ACHN (cell line): ENCODE measurements at regions not wholly inside any gene's neighbourhood (a gene's known extent, or its start where the extent isn't known, plus 50 kb on each side); places are given as distances from the start of the nearest gene placed in this dataset.
A peak's percentile ranks its signal among the peaks of the same experiment; 100 is the strongest.

Experiments used
- DNase-seq: peaks from one replicate; pipeline ENCODE4 v3.0.0-alpha.2; 2015
- in situ Hi-C: cut with HindIII; loops from 2 replicates; pipeline ENCODE4 v1.10.0; 2017; ENCODE audit warnings: low sequenced_read_pairs, low pct_ligation_motif_present, low pct_unique_long_range_greater_than_20kb

DNA sequence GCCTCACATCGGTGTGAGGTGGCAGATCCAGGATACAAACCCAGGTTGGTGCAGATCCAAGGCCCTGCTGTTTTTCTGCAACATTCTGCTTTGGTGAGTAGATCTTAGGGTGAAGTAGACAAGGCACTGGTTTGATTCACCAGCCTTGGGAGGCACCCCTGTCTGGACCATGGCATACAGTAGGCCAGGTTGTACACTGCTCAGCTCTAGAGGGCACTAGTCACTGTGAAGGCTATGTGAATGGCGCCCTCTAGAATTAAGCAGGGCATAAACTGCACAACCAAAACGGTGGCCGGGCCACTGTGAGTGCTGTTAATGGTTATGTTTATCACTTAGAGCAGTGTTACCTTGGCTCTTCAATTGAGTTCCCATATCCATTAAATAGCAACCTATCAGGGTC is 280.6 kb upstream of the PWP1 start:
- peak; percentile 82 for DNase-seq
- in situ Hi-C loops, result no loop called here

DNA sequence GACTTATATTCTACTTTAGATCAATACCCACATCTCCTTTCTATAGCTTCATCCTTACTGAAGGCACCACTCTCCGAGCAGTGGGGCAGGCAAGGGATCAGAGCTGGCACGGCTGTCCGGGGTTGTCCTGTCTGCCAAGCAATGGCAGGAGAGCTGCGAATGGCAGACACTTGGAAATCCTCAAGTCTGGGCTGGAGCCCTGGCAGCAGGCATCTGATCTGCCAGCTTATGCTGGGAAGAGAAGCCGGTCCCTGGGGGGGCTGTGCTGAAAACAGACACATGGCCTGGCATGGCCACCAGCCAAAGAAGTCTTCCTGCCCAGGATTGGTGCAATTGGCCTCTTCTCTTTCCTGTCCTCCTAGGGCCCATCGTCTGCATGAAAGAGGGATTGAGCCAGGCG is 280.2 kb upstream of the PWP1 start:
- in situ Hi-C loops, result no loop called here
- DNase-seq, result no peak

DNA sequence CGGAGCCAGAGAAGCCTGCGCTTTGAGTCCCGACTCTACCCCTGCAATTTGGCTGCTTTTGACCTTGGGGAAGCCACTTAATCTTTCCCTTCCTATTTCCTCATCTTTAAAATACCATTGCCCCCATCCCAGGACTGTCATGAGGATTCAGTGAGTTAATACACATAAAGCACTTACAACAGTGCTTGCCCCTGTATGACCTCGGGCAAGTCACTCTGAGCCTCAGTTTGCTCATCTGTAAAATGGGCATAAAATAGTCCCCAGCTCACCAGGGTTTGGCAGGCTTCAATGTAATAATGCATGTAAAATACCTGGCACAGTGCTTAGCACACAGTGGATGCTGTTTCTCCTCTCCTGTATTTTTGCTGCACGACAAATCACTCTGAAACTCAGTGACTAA is 278.7 kb upstream of the PWP1 start:
- in situ Hi-C loops, result no loop called here
- no peak for DNase-seq

DNA sequence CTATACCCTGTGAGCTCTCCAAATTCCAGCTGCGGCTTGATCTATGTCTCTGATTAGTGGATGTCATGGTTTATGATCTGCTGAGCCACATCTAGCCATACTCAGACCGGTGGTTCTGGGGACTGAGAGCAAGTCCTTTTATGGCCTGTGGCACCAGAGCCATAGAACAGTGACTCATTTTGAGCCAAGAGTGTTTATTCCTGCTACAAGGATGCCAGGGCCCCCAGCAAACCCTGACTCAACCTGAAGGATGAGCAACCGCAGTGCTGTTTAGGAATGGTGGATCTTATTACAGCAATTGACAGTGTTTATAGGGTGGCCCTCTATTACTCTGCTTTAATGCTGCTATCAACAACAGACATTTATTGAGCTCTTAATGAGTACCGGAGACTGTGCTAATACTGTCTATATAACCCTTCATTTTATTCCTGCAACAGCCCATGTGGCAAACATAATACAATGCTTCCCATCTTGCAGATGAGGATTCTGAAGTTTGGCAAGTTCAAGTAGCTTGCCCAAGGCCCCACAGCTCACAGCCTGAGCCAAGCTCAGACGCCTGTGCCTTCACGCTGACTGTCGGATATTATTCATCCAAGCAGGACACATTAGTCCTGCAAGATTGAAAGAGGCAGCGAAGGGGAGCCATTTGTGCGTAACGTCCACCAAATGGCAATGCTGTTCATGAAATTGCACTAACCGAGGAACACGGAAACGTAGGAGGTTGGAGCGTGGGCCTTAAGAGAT is 273.6 kb upstream of the PWP1 start:
- in situ Hi-C loops, result no loop called here
- DNase-seq, result peak; percentile 57

DNA sequence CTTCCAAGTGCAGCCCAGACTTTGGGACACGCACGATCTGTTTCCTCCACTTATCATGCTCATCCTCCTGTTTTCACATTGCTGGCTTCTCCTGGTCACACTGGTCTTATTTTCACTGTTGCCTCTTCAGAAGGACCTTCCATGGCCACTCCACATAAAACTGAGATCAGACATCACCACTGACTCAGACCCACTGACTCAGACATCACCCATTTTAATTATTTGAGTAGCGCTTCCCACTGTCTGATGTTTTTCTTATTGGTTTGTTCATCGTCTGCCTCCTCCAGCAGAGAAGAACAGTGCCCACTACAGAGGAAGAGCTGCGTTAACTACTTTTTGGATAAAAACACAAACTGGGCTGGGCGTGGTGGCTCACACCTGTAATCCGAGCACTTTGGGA is 270.5 kb upstream of the PWP1 start:
- DNase-seq, result peak; percentile 42
- in situ Hi-C loops, result no loop called here

DNA sequence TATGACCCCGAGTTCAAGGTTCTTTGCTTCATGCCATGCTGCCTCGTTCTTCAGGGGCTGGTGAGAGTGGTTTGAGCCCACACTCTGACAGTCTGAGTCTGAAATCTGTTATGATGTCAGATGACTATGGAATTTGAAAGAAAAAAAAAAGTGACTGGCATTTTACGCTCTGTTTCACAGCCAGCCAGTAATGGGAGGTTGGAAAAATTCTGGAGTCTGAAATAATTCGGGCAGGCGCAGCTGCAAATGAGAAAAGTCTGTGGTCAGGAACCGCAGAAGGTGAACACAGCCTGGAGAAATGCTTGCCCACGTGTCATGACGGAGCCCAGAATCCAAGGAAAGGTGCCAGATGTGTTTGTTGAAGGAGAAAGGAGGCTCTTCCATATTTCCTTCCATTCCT is 269.8 kb upstream of the PWP1 start:
- DNase-seq, result peak; percentile 81
- in situ Hi-C loops, result no loop called here

DNA sequence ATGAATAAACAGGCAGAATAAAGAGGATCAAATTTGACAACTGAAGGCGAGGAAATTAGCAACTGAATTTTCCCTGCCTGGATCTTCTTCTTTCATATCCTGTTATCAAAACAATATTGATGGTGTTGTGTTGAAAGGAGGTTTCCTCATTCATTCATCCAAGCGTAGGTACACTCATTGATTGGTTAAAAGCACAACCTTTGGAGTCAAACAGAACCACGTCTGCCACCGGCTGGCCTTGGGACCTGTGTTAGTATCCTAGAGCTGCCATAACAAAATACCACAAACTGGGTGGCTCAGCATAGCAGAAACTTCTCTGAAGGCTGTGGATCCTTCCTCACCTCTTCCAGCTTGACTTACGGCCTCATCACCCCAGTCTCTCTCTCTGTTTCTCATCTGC is 268.6 kb upstream of the PWP1 start:
- no peak for DNase-seq
- in situ Hi-C loops, result no loop called here

DNA sequence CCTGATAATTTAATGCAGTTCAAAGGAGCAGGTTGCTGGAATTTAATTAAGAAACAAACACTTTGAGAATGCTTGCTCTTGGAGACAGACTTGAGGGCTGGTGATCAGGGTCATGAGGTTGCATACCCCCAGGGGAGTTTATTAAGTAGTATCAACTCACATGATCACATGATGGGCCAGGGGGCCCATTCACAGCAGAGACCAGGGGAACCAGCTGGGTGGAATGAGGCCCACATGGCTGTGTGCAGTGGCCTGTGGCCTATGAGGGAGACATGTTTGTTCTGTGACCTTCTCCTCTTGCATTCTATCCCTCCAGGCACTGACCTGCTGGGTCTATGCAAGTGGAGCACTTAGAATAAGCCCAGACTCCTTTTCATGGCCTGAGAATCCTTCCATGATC is 266.6 kb upstream of the PWP1 start:
- DNase-seq, result no peak
- in situ Hi-C loops, result no loop called here

DNA sequence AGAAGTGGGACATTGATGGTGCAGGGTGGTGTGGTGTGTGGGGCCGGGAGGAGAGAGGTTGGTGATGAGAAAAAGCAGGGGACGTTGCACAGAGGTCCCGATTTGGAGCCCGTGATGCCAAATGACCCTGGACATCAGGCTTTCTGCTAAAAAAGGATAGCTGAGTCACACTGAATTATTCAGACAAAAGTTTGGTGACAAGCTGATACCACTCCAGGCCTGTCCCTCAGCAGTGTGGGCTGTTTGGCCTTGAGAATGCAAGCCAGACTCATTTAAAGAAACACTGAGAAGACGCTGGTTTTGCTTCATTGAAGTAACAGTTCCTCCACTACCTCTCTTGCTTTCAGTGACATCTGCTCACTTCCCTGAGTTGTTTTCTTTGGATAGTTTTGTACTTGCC is 262.1 kb upstream of the PWP1 start:
- no peak for DNase-seq
- in situ Hi-C loops, result no loop called here

DNA sequence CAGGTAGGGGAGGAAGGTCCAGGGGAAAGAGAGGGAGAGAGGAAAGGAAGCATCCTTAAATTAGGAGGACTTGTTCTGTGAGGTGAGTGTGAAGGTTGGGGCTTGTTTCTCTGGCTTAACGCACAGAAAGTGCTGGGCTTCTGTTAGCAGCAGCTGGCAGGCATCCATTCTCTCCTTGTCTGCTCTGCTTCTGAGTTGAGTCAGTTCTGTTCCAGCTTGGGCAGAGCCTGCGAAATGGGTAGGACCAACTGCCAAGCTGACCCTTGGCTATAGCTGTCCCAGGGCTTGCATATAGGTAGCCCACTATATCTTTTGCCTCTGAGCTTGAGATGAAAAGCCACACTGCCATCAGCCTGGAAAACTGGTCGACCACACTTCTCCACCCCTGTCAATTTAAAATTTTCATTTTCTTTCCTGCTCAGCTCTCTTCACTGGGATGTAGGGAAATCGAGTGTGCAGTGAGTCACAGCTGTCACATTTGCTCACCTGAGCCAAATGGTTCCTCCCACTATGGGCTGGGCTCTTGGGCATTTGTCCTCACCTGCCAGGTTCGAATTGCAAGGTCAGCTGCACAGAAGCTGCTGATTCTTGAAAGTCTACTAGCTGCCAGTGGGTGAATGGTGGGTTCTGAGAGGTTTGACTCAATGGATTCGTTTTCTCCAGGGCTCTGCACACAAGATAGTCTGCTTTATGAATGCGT is 256.4 kb upstream of the PWP1 start:
- DNase-seq, result no peak
- in situ Hi-C loops, result no loop called here

DNA sequence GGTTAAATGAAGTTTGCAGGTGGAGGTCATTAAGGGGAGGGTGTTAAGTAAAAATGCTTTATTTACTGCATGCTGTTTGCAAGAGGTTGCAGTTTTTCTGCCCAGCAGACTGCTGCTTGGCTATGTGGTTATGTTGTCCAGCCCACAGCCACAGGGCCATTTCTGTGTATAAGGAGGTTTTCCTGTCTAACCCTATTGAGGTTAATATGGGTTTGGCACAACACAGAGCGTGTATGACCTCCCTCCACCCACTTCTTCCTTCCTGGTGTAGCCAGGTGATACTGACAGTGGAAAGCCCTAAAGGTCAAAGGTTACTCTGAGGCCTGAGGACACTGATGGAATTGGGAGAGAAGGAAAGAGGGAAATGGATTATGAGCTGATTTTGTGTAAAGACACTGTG is 253.7 kb upstream of the PWP1 start:
- DNase-seq, result no peak
- in situ Hi-C loops, result no loop called here

DNA sequence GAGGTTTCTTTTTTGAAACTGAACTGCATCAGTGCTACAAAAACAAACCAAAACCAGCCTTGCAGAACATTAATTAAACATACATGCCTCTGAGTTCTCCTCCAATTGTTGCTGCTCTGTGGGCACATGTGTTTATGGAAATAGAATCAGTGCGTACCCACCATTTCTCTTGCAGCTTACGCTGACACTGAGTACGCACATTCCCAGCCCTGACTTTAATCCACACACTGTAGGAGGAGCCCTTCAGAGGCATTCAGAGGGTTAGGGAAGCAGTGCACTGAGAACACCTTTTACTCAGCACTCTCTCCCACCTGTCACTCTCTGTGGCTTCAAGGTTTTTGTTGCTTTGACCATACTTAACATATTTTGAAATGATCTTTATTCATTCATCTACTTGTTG is 250.5 kb upstream of the PWP1 start:
- in situ Hi-C loops, result no loop called here
- no peak for DNase-seq

DNA sequence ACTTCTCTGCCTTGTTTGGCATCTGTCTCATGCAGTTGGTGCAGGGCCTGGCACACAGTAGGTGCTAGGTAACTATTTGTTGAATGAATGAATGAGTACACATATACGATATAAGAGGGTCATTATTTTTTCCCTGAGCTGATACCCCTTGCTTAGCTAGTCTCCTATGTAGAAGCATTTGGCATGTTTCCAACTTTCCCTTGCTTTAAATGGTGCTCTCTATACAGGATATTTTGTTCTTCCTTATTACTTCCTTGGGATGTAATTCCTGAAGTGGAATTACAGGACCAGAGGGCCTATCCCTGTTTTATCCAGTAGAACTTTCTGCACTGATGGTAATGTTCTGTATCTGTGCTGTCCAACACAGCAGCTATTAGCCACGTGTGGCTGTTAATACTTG is 250.1 kb upstream of the PWP1 start:
- in situ Hi-C loops, result no loop called here

DNA sequence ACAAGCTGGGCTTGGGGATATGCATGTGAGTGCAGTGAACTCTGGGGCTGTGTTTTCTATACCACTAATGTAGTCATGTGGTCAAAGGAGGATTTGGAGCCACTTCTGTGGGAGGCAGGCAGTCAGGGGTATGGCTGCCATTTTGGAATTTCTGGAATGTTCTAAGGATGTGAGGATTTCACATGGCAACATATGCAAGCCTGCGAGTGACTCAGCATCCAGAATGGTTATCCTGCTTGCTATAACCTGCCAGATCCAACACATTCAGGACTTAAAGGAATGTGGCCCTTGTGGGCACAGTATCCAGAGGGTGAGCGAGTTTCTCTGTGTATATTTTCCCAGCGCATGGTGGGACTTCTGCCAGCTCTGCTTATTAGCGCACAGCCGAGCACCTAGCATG is 249.2 kb upstream of the PWP1 start:
- peak; percentile 33 for DNase-seq
- in situ Hi-C loops, result no loop called here

More for the DNA sequence above, 250.1 kb upstream of the PWP1 start:
- no peak for DNase-seq

DNA sequence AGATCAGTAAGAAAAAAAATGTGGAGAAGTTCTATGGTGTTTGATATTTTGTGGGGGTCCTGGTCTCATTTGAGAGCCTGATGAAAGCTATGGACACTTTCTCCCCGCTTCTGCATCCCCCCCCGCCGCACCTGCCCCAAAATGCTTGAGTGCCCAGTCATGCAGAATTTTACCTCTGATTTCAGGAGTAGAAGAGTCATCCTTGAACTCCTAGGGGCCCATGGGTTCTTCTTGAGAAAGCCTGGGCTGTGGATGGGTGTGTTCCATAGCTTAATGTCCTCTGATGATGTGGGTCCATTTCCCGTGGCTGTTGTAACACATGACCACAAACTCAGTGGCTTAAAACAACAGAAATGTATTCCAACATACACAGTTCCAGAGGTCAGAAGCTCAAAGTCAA is 248.8 kb upstream of the PWP1 start:
- in situ Hi-C loops, result no loop called here
- no peak for DNase-seq

DNA sequence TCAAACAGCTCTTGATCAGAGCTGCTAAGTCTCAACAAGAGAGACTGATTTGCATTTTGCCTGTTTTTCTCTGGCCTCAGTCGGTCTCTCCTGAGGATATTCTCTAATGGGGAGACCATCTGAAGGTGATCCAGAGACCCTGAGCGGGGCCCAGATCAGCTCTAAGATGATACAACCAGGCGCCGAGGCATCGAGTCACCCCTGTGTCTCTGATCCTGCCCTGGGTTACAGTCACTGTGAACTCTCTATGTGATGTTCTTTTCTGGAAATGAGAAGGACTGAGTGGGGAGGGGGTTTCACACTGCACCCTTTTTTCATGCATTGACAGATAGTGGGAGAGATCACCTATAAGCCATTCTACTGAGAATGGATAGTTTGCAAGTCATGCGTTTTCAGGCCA is 247.6 kb upstream of the PWP1 start:
- in situ Hi-C loops, result no loop called here

DNA sequence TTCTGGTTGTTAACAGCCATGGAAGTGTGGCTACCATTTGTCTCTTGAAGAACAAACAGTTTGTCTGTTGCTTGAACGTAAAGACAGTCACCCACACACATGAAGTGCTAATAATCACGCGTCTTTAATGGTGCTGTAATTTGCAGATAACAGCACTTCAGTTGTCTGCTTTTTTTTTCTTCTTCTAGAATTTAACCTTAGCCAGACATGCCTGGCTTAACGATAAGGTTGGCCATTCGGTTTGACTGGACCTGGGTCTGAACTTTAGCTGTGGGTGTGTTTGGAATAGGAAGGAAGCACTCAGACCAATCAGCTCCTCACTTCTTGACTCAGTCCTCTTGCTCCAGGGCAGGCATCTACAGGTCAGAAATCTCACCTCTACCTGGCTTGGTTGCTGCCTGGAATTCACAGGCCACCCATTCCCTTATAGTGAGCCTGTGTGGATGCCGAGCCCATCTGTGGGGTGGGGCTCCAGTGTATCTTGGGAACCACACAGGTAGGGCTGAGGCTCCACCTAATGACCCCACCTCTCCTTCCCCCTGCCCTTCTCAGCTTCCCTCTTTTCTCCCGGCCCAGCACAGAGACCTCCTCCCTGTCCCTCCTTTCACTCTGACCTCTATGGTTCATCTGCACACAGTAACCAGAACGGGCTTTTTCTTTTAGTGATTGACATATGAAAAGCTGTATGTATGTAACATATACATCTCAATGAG is 246.4 kb upstream of the PWP1 start:
- no peak for DNase-seq
- in situ Hi-C loops, result no loop called here

More for the DNA sequence above, 247.6 kb upstream of the PWP1 start:
- DNase-seq, result no peak

DNA sequence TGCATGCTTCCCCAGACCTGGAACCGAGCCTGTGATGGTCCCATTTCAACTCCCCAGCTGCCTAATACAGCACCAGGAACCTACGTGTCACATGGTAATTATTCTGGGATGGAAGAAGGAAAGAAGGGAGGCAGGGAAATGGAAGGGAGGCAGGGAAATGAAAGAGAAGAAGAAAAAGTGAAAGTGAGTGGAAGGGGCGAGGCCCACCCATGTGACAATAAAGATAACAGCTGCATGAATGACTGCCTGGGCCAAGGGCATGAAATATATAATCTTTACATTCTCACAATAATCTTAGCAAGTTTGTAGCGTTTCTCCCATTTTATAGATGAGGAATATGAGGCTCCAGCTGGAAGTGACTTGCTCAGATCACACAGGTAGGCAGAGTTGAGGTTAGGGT is 245.0 kb upstream of the PWP1 start:
- DNase-seq, result no peak
- in situ Hi-C loops, result no loop called here

DNA sequence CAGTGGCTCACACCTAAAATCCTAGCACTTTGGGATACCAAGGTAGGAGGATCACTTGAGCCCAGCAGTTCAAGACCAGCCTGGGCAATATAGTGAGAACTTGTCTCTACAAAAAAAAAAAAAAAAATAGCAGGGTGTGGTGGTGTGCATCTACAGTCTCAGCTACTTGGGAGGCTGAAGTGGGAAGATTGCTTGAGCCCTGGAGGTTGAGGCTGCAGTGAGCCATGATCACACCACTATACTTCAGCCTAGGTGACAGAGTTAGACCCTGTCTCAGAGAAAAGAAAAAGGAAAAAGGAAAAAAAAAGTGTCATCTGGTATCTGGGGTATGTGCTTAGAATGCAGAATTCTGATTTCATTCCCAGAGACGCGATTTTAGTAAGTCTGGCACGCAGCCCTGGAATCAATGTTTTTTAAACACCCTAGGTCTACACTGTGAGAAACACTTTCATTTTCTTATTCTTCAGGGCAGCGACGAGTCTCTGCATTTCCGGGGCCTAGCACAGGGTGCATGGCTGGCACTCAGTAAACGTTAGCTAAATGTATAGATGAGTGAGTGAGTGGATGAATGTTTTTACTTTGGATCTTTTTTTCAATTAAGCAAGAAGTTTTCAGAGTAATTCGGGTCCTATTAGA is 243.8 kb upstream of the PWP1 start:
- DNase-seq, result no peak
- in situ Hi-C loops, result no loop called here
